ENCODE measurements at regions not wholly inside any gene's neighbourhood (a gene's known extent, or its start where the extent isn't known, plus 50 kb on each side); places are given as distances from the start of the nearest gene placed in this dataset.

DNA sequence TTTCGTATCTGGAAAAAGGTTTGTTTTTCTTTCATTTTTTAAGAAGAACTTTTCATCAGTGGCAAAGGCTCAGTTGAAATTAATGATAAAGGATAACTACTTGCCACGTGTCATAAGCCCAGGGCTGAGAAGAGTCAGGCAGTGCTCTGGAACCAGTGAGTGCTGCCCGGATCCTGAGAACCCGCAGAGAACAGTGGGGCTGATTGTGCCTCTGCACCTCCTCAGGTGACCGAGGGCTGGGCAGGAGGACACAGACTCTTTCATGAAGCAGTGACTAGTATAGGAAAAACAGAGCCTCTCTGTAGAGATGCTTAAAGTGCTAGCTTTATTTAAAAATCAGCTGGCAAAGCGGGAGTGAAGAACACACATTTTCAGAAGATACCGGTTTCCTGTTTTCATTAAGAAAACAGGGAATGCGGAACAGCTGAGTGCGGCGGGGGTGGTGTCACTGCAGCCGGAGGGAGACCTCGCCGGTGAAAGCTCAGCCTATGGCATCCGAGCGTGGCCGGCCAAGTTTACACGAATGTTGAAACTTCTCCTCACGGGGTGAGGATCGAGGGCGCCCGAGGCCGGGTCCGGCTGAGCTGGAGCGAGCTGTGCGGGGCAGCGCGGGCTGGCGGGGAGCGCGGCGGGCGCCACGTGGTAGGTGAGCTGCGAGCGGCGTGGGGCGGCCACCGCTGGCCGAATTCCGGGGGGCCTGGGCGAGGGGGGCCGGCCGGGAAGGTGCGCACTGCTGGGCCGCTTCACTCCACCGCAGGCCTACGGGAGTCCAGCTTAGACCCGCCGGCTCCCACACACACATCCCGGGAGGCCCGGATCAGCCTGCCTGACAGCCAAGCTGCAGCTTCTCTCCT, 134.7 kb upstream of the DMRT1 start (continued):
- no peak for TF ChIP-seq ZNF462 (CRISPR knock-in tag; IDR thresholded peaks at IDR 0.05)
- TF ChIP-seq ZNF331 (CRISPR knock-in tag; IDR thresholded peaks at IDR 0.05; ENCODE audit: low read depth) = no peak
- TF ChIP-seq, protein P1, sequence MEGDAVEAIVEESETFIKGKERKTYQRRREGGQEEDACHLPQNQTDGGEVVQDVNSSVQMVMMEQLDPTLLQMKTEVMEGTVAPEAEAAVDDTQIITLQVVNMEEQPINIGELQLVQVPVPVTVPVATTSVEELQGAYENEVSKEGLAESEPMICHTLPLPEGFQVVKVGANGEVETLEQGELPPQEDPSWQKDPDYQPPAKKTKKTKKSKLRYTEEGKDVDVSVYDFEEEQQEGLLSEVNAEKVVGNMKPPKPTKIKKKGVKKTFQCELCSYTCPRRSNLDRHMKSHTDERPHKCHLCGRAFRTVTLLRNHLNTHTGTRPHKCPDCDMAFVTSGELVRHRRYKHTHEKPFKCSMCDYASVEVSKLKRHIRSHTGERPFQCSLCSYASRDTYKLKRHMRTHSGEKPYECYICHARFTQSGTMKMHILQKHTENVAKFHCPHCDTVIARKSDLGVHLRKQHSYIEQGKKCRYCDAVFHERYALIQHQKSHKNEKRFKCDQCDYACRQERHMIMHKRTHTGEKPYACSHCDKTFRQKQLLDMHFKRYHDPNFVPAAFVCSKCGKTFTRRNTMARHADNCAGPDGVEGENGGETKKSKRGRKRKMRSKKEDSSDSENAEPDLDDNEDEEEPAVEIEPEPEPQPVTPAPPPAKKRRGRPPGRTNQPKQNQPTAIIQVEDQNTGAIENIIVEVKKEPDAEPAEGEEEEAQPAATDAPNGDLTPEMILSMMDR (conservative IDR thresholded peaks at IDR 0.05; ENCODE audit: low read depth in 2 of 2) = no peak

DNA sequence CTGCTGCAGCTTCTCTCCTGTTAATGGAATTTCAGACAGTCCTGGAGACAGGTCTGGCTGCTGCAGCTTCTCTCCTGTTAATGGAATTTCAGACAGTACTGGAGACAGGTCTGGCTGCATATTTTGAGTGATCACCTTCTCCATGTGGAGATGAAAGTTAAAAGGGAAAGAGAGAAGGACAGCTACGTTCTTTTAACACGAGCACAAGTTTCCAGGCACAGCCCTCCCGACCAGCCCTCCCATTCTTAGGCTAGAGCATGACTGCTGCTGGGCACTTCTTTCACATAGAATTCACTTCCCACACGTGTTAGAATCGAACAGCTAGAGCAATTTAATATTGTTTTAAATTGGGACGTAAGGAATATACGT, 133.3 kb upstream of the DMRT1 start:
- 0 out of 2 replicates have a peak, but pooled peaks cover 4% of the 10 kb centered on the region for H3K79me2 ChIP-seq (replicated peaks; ENCODE audit: insufficient read depth)
- Mint-ChIP-seq H3K4me3 (no peak overlapping the region; the same call in 2 of the 3 replicates), H3K27ac (no peak overlapping the region), H3K9me3 (no peaks in the 10 kb centered on the region; the same call in 2 of the 3 replicates), H3K27me3 (ENCODE audit: insufficient read depth, low read depth, poor library complexity) (peaks cover 11% of the 10 kb centered on the region), H3K36me3 (ENCODE audit: low read depth) (peaks cover 22% of the 10 kb centered on the region), H3K4me1 (peaks cover 23% of the 10 kb centered on the region)
- no peaks in the 10 kb centered on the region for H3K27me3 ChIP-seq (ENCODE audit: insufficient read depth)
- no peak overlapping the region for H3K27ac ChIP-seq (ENCODE audit: low read depth)
- ATAC-seq (no peak), DNase-seq (ENCODE audit: low spot score) (no peak)
- H3K9me2 ChIP-seq (ENCODE audit: insufficient read depth) = no peaks in the 10 kb centered on the region
- no peaks in the 10 kb centered on the region for H3F3A ChIP-seq (replicated peaks; ENCODE audit: low read depth)
- H2AFZ ChIP-seq = no peak overlapping the region
- H3K4me2 ChIP-seq = no peak overlapping the region
- H3K4me3 ChIP-seq = no peak overlapping the region
- peaks cover 5% of the 10 kb centered on the region for H3K4me1 ChIP-seq (ENCODE audit: insufficient read depth)
- H3K36me3 ChIP-seq (ENCODE audit: insufficient read depth) = no peaks in the 10 kb centered on the region; the same call in 1 of the 2 replicates
- no peaks in the 10 kb centered on the region for H4K20me1 ChIP-seq (replicated peaks; ENCODE audit: insufficient read depth)
- TF ChIP-seq, protein P2, sequence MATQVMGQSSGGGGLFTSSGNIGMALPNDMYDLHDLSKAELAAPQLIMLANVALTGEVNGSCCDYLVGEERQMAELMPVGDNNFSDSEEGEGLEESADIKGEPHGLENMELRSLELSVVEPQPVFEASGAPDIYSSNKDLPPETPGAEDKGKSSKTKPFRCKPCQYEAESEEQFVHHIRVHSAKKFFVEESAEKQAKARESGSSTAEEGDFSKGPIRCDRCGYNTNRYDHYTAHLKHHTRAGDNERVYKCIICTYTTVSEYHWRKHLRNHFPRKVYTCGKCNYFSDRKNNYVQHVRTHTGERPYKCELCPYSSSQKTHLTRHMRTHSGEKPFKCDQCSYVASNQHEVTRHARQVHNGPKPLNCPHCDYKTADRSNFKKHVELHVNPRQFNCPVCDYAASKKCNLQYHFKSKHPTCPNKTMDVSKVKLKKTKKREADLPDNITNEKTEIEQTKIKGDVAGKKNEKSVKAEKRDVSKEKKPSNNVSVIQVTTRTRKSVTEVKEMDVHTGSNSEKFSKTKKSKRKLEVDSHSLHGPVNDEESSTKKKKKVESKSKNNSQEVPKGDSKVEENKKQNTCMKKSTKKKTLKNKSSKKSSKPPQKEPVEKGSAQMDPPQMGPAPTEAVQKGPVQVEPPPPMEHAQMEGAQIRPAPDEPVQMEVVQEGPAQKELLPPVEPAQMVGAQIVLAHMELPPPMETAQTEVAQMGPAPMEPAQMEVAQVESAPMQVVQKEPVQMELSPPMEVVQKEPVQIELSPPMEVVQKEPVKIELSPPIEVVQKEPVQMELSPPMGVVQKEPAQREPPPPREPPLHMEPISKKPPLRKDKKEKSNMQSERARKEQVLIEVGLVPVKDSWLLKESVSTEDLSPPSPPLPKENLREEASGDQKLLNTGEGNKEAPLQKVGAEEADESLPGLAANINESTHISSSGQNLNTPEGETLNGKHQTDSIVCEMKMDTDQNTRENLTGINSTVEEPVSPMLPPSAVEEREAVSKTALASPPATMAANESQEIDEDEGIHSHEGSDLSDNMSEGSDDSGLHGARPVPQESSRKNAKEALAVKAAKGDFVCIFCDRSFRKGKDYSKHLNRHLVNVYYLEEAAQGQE (IDR thresholded peaks at IDR 0.05; ENCODE audit: unreplicated experiment) = no peak
- TF ChIP-seq ETS1 (IDR thresholded peaks at IDR 0.05) = no peak
- TF ChIP-seq EZH2phosphoT487 (IDR thresholded peaks at IDR 0.05; ENCODE audit: unreplicated experiment) = no peak
- no peak for TF ChIP-seq NANOG (IDR thresholded peaks at IDR 0.05; ENCODE audit: borderline replicate concordance)
- no peak for TF ChIP-seq EZH2 (IDR thresholded peaks at IDR 0.05; ENCODE audit: low read depth, unreplicated experiment)
- TF ChIP-seq STAT1 (IDR thresholded peaks at IDR 0.05; ENCODE audit: unreplicated experiment) = no peak

All from GM23338 (cell line).